MM.1S (cell line): ENCODE measurements at regions not wholly inside any gene's neighbourhood (a gene's known extent, or its start where the extent isn't known, plus 50 kb on each side); places are given as distances from the start of the nearest gene placed in this dataset.

Experiments
- DNase-seq: peaks from one replicate; pipeline ENCODE4 v3.0.0-alpha.2; 2015
- H2AFZ ChIP-seq: fragments of 300-600 bp; sonication (generic); 2 replicates; pipeline ENCODE4 v1.6.0; 2016; ENCODE audit warnings: antibody characterized with exemption, low read length
- H3F3A ChIP-seq: fragments of 300-600 bp; sonication (generic); 2 replicates; pipeline ENCODE4 v1.6.1; 2016; ENCODE audit warnings: mild to moderate bottlenecking, antibody characterized with exemption, low read length, moderate library complexity, mixed read lengths; ENCODE audit not compliant: insufficient read depth
- H3K27ac ChIP-seq: fragments of 300-600 bp; sonication (generic); 2 replicates; pipeline ENCODE4 v1.5.1; 2016; ENCODE audit warnings: mild to moderate bottlenecking, low read length
- H3K27me3 ChIP-seq: fragments of 300-600 bp; sonication (generic); replicated peaks from 2 replicates; pipeline ENCODE4 v1.6.0; 2016; ENCODE audit warnings: low read length; ENCODE audit not compliant: insufficient read depth
- H3K36me3 ChIP-seq: fragments of 300-600 bp; sonication (generic); replicated peaks from 2 replicates; pipeline ENCODE4 v1.6.1; 2016; ENCODE audit warnings: mild to moderate bottlenecking, low read length, mixed read lengths; ENCODE audit not compliant: insufficient read depth
- H3K4me1 ChIP-seq: fragments of 300-600 bp; sonication (generic); 2 replicates; pipeline ENCODE4 v1.6.1; 2016; ENCODE audit warnings: low read length, mixed read lengths
- H3K4me2 ChIP-seq: fragments of 300-600 bp; sonication (generic); 2 replicates; pipeline ENCODE4 v1.6.0; 2016; ENCODE audit warnings: low read depth, low read length
- H3K4me3 ChIP-seq: fragments of 300-600 bp; sonication (generic); 2 replicates; pipeline ENCODE4 v1.5.1; 2016; ENCODE audit warnings: low read length, mixed read lengths
- H3K79me2 ChIP-seq: fragments of 300-600 bp; sonication (generic); 2 replicates; pipeline ENCODE4 v1.6.1; 2016; ENCODE audit warnings: mixed run types, low read length, mixed read lengths
- H3K9ac ChIP-seq: fragments of 300-600 bp; sonication (generic); 2 replicates; pipeline ENCODE4 v1.6.1; 2016; ENCODE audit warnings: low read length, mixed read lengths
- H3K9me2 ChIP-seq: fragments of 300-600 bp; sonication (generic); replicated peaks from 2 replicates; pipeline ENCODE4 v1.6.1; 2016; ENCODE audit warnings: mild to moderate bottlenecking, low read length, mixed read lengths; ENCODE audit not compliant: insufficient read depth
- H3K9me3 ChIP-seq: fragments of 300-600 bp; sonication (generic); replicated peaks from 2 replicates; pipeline ENCODE4 v1.6.1; 2016; ENCODE audit warnings: mild to moderate bottlenecking, low read length, mixed read lengths; ENCODE audit not compliant: insufficient read depth
- H4K20me1 ChIP-seq: fragments of 300-600 bp; sonication (generic); 2 replicates; pipeline ENCODE4 v1.6.1; 2016; ENCODE audit warnings: mild to moderate bottlenecking, low read length, moderate library complexity, mixed read lengths; ENCODE audit not compliant: insufficient read depth
- EZH2 ChIP-seq: fragments of 300-600 bp; sonication (generic); optimal IDR thresholded peaks from 2 replicates; pipeline ENCODE3; 2017; ENCODE audit warnings: low read depth, mild to moderate bottlenecking, antibody characterized with exemption, low read length, mixed read lengths
- EZH2phosphoT487 ChIP-seq: fragments of 300-600 bp; sonication (generic); IDR thresholded peaks from 2 replicates; pipeline ENCODE4 v1.6.1; 2018; ENCODE audit warnings: antibody characterized with exemption, low read length
- TF ChIP-seq, protein P1 (sequence below): fragments of 300-600 bp; sonication (generic); IDR thresholded peaks from 2 replicates; pipeline ENCODE4 v1.5.1; 2016; ENCODE audit warnings: antibody characterized with exemption, low read length, mixed read lengths

DNA sequence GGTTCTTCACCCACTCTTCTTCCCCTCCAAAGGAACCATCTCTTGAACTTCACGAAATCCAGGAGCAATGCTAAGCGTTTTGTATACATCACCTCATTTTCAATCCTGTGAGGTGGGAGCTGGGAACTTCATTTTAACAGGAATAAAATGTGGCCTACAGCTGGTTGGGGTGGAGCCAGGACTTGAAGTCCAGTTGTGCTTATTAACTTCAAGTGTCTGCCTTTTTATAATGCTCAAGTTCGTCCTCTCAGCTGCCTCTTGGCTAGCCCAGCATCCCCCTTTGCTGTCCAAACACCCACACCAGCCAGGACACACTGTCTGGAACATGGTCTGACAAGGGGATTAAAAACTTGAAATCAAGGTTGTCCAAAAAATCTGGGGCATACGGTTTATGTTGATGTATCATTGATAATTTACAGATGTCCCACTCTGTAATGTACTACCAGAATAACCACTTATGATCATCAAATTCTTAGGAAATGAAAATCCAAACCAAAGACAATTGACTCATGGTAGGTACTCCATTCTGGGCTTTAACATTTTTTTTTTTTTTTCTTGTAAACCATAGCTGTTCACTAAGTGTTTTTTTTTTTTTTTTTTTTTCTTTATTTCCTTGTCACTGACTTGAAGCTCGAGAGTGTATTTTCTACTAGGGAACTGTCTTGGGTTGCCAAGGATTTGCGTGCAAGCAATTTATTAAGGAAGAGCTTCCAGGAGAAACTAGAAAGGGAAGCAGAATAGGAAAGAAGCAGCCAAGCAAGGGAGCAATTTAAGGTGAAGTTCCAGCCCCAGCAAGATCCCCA is 252.3 kb downstream of the EFCAB11 start:
- Histone ChIP-seq H3K9me2 (no peaks in the 10 kb centered on the region), H3K36me3 (no peaks in the 10 kb centered on the region), H3K27me3 (no peaks in the 10 kb centered on the region), H2AFZ (peak overlapping the region; percentile 51; the same call in 1 of the 2 replicates), H3K9me3 (no peaks in the 10 kb centered on the region), H3K9ac (no peak overlapping the region), H3K4me2 (peak overlapping the region; percentile 50; the same call in 1 of the 2 replicates), H3K4me1 (0 out of 2 replicates have a peak, but pooled peaks cover 4% of the 10 kb centered on the region), H3K4me3 (no peak overlapping the region), H4K20me1 (no peaks in the 10 kb centered on the region), H3F3A (no peaks in the 10 kb centered on the region), H3K27ac (no peak overlapping the region), H3K79me2 (no peaks in the 10 kb centered on the region)
- no peak for DNase-seq
- TF ChIP-seq, protein P1, sequence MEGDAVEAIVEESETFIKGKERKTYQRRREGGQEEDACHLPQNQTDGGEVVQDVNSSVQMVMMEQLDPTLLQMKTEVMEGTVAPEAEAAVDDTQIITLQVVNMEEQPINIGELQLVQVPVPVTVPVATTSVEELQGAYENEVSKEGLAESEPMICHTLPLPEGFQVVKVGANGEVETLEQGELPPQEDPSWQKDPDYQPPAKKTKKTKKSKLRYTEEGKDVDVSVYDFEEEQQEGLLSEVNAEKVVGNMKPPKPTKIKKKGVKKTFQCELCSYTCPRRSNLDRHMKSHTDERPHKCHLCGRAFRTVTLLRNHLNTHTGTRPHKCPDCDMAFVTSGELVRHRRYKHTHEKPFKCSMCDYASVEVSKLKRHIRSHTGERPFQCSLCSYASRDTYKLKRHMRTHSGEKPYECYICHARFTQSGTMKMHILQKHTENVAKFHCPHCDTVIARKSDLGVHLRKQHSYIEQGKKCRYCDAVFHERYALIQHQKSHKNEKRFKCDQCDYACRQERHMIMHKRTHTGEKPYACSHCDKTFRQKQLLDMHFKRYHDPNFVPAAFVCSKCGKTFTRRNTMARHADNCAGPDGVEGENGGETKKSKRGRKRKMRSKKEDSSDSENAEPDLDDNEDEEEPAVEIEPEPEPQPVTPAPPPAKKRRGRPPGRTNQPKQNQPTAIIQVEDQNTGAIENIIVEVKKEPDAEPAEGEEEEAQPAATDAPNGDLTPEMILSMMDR = no peak
- TF ChIP-seq EZH2 (no peak), EZH2phosphoT487 (no peak)

DNA sequence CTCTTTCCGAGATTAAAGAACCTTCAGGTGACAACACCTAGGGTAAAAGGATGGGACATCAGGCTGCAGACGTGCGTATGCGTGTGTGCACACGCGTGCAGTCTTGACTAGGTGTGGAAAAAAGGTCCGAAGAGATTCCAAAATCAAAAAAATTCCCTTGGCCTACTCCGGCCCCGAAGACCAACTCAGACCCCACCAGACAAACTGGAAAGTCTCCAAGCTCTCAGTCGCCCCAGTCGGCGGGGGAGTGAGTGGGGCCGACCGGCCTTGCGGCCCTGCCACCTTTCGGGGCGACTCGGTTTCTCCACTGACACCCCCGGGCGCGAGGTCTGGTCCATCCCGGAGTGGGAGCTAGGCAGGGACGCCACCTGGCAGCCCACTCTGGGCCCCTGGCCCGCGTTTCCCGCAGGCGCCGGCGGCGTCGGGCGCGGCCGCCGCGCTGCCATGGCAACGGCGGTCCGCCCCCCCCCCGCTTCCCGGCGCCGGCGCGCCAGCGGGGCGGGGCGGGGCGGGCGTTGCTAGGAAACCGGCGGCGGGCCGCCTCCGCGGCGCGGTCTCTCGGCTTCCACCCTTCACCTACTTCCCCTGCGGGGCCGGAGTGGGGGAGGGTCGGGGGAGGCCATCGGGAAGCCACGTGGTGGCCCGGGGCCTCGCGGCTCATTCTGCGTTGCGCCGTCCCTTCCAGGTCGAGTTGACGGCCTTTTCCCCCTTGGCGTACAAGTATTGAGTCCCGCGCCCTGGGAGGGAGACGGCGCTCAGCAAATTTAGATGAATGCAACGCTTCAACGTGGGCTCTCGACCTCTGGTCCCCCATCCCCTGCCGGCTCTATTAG is 253.1 kb downstream of the EFCAB11 start:
- no peak overlapping the region for H3K9ac ChIP-seq

DNA sequence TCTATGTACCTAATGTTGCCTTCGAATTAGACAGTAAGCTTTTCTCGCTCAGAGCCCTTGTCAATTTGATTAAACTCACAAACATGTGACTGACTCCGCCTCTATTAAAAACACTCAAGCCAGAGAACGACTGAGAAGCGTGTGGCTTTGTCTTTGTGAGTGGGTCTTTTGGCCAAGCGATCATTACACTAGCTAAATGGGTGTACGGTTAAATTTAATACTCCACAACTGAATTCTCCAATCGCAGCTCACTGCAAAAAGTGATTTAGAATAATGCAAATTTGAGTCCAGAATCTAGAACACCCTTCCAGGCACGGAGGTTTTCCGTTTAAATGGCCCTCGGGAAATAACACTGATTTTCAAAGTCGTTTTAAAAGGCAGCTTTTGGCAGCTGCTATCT is 253.7 kb downstream of the EFCAB11 start:
- H2AFZ ChIP-seq = no peak overlapping the region
- no peak for TF ChIP-seq EZH2
- H3K27me3 ChIP-seq = no peaks in the 10 kb centered on the region
- H3K79me2 ChIP-seq = no peaks in the 10 kb centered on the region
- peak overlapping the region; percentile 63; the same call in 1 of the 2 replicates for H3K4me2 ChIP-seq
- H3K4me1 ChIP-seq = 0 out of 2 replicates have a peak, but pooled peaks cover 4% of the 10 kb centered on the region
- no peaks in the 10 kb centered on the region for H3K36me3 ChIP-seq
- H3F3A ChIP-seq = no peaks in the 10 kb centered on the region
- no peaks in the 10 kb centered on the region for H4K20me1 ChIP-seq
- DNase-seq = no peak
- H3K9ac ChIP-seq = no peak overlapping the region
- no peak overlapping the region for H3K27ac ChIP-seq
- H3K9me2 ChIP-seq = no peaks in the 10 kb centered on the region
- H3K4me3 ChIP-seq = peak overlapping the region; percentile 40; the same call in 1 of the 2 replicates
- no peaks in the 10 kb centered on the region for H3K9me3 ChIP-seq

More for the DNA sequence above, 253.1 kb downstream of the EFCAB11 start:
- H2AFZ ChIP-seq = peak overlapping the region; percentile 51; the same call in 1 of the 2 replicates
- no peaks in the 10 kb centered on the region for H3K79me2 ChIP-seq
- TF ChIP-seq, protein P1 = no peak
- TF ChIP-seq EZH2phosphoT487 (no peak), EZH2 (no peak)
- no peaks in the 10 kb centered on the region for H3K27me3 ChIP-seq
- no peaks in the 10 kb centered on the region for H4K20me1 ChIP-seq
- 0 out of 2 replicates have a peak, but pooled peaks cover 4% of the 10 kb centered on the region for H3K4me1 ChIP-seq
- H3K4me2 ChIP-seq = peak overlapping the region; percentile 63; the same call in 1 of the 2 replicates
- no peaks in the 10 kb centered on the region for H3K9me3 ChIP-seq
- peak overlapping the region; percentile 40; the same call in 1 of the 2 replicates for H3K4me3 ChIP-seq
- no peaks in the 10 kb centered on the region for H3K9me2 ChIP-seq
- peak; percentile 25 for DNase-seq
- H3K36me3 ChIP-seq = no peaks in the 10 kb centered on the region
- no peaks in the 10 kb centered on the region for H3F3A ChIP-seq
- H3K27ac ChIP-seq = no peak overlapping the region
